ENCODE measurements at regions not wholly inside any gene's neighbourhood (a gene's known extent, or its start where the extent isn't known, plus 50 kb on each side); places are given as distances from the start of the nearest gene placed in this dataset.

DNA sequence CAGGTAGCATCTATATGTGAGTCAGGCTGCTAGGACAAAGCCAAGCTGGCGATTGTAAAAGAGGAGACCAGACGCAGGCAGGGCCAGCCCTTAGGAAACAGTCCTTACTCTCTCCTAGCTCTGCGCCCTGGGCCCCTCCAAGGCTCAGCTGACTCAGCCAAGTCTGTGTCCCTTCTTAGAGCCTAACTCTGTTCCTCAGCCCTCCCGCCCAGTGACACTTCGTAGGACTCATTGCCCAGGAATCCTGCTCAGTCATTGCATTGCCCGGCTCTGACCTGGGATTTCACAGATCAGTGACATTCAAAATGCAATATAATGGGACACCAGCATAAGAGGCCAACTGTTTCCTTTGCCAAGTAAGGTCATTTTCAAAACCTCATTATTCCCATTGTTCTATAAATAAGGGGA lies 244.2 kb downstream of the TLE3 start:
- no peak for DNase-seq (ENCODE audit: low read depth in 4 of 4, low spot score in 3 of 4)

DNA sequence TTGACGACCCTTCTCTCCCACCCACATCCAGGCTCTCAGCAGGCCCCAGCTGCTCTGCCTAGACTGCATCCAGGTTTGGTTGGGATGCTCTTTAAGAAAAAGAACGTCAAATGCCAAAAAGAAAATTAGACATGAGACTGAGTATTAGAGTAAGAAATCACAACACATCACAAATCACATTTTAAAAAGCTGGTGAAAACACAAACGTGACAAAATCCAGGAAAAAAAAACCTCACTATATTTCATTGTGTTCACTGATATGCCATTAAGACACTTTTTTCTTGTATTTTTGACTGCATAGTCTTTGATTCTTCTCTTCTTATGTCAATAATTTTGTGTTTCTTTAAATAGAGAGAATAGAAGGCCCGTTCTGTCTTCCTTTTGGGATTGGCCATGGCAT lies 243.7 kb downstream of the TLE3 start:
- DNase-seq (ENCODE audit: low read depth in 4 of 4, low spot score in 3 of 4): no peak

DNA sequence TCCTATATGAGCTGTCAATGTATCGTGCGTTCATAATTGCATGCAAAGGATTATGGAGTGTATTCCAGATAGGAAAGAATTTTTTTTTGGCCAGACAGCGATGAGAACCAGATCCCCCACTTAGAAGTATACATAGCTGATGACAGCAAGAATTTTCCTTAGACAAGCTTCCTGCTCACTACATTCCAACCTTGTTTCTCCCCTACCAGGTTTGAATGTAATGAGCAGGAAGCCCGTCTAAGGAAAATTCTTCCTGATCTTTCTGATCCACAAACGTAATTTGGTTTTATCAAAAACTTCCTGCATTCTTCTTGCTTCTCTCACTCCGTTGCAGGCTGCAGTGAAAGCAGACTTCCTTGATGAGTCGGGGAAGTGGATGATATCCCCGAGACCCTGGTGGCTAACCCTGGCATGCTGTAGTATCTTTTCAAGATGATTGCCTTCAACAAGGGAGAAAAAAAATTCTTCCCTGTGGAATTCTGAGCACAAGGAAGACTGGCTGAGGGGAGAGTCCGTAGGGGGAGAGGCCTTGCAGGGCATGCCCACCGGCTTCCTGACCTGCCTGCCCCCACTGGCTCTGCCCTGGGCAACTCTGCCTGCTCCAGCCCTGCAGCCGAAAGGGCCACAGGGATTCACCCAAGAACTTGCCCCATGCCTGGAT lies 243.1 kb downstream of the TLE3 start:
- no peak for DNase-seq (ENCODE audit: low read depth in 4 of 4, low spot score in 3 of 4)

DNA sequence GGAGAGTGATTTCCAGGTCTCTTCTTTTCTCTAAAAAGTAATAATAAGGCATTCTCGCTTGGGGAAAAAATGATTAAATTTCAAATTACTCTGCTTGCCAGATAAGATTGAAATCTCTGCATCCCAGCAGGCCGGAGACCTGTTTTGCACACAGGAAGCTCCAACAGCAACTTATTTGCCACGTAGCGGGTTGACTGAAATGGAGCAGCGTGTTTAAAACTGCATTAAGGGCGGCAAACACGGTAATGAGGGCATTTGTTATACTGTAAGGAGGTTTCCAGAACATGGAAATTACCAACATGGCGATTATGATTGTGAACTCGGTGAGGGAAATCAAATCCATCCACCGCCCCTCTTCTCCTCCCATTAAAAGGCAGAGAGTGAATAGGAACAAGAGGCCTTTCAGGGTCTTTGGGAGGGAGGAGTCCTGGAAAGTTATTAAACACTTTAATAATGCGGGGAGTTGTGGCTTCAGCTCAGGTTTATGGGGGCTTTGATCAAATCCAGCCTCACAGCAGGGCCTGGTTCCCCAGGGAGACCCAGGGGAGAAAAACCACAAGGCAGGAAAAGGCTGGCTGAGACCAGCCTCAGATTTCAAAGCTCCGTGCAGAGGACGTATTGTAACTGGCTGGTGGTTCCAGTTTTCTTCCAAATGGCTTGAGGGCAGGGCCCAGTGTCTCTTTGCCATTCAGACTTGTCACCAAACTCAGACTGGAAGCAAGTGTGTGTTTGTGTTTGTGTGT lies 242.3 kb downstream of the TLE3 start:
- DNase-seq (ENCODE audit: low read depth in 4 of 4, low spot score in 3 of 4): no peak

DNA sequence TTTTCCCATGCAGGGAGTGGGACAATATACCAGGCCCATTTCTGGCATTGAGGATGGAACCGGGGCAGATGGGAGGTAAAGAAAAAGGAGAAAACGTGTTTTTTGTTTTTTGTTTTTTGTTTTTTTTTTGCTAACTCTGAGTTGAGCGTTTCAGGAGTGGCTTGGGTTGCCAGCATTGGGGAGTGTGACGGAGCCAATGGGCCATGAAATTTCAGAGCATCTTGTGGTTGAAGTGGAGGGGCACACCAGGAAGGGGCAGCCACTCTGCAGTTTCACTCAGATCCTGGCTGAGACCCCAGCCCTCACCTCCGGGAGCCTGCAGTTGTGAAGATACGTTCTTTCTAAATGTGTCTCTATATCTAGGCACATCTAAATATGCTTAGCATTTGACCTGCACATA lies 240.5 kb downstream of the TLE3 start:
- no peak for DNase-seq (ENCODE audit: low read depth in 4 of 4, low spot score in 3 of 4)

DNA sequence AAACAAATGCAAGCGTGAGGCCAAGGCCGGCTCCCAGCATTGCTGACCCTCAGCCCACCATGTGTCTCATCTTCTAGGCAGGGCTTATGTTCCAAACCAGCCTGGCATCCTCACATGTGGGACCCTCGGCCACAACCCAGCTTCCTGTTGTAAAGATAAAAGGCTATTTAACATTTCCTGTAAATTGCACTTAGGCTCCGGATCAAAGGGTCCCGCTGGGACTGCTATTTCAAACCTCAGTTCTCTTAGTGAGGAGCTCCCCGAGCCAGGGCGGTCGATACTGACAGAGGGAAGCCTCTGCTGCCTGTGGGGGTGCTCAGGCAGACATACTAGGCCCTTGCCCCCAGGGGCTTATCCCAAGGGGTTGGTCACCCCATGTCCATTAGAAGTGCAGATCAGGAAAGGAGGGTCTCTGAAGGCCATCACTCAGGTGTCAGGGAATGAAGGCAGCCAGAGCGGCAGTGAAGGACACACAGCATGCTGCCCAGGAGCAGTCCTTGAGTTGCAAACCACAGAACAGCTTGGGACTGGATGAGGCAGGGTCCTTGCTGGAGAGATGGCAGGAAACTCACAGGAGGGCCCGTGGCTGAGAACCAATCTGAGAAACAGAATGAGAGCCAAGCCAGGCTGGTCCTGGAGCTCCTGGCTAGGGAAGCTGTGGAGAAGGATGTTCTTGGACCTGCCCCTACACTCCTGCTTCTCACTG lies 239.9 kb downstream of the TLE3 start:
- DNase-seq (ENCODE audit: low read depth in 4 of 4, low spot score in 3 of 4): no peak

DNA sequence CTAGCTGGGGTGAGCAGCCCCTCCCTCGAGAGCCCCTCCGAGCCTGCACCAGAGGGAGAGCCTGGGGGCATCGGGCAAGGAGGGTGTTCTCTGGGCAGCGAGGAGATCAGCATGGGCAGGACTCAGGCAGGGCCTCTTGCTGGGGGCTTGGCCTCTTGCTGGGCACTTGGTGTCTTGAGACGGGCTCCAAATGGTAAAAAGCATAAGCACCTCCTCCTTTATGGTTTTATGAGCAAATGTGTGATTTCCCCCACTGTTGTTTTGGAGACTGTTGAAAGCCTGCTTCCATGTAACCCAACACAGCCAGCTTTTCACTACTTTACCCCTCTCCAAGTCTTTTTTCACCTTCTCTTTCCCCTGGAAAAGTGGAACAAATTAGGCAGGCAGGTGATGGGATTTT lies 239.3 kb downstream of the TLE3 start:
- DNase-seq (ENCODE audit: low read depth in 4 of 4, low spot score in 3 of 4): no peak

DNA sequence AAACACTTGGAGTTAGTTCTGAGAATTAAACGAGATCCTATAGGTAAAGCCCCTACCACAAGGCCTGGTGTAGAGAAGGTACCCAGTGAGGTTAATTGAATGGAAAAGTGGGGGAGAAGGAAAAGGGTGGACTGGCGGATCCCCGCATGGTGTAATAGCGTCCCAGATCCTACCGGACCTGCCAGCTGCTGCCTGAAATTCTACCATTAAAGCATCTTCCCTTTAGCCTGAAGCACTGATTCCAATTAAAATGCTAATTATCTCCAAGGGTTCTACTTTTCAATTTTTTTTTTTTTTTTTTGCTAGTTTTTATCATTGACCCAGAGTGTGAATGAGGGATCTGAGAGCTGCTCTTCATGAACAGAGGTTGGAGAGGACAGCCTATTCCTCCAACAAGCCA lies 237.9 kb downstream of the TLE3 start:
- DNase-seq (ENCODE audit: low read depth in 4 of 4, low spot score in 3 of 4): no peak

DNA sequence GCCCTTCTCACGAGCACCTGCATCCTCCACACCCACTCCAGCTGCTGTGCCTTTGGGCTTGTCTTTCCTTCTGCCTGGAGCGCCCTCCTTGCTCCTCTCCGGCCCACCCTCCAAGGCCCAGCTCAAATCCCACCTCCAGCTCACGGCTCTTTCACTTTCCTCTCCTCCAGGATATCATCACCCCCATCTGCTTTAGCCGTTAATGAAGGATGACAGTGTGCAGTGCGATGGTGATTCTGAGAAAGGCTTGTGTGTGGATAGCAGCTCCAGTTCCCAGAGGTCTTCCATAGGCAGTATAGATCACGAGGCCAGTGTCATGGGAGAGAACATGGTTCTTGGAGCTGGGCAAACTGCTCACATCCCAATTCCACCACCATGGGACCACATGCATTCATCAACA lies 237.4 kb downstream of the TLE3 start:
- DNase-seq (ENCODE audit: low read depth in 4 of 4, low spot score in 3 of 4): no peak

DNA sequence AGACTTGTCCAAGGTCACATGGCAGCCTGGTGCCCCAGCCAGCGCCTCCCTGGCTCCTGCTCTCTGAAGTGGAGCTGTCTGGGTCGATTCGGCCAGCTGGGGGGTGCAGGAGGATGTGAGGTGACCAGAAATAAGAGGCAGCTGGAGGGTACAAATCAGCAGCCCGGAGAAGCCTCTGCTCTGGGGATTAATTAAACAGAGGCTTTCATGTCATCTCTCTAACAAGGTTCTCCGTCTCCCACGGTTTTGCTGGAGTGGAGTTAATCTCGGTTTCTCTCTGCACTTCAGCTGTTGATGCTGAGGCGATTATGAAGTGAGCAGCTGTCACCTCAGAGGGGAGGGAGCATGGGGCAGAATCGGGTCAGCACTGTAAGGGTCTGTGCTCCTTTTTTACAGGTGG lies 236.8 kb downstream of the TLE3 start:
- no peak for DNase-seq (ENCODE audit: low read depth in 4 of 4, low spot score in 3 of 4)

DNA sequence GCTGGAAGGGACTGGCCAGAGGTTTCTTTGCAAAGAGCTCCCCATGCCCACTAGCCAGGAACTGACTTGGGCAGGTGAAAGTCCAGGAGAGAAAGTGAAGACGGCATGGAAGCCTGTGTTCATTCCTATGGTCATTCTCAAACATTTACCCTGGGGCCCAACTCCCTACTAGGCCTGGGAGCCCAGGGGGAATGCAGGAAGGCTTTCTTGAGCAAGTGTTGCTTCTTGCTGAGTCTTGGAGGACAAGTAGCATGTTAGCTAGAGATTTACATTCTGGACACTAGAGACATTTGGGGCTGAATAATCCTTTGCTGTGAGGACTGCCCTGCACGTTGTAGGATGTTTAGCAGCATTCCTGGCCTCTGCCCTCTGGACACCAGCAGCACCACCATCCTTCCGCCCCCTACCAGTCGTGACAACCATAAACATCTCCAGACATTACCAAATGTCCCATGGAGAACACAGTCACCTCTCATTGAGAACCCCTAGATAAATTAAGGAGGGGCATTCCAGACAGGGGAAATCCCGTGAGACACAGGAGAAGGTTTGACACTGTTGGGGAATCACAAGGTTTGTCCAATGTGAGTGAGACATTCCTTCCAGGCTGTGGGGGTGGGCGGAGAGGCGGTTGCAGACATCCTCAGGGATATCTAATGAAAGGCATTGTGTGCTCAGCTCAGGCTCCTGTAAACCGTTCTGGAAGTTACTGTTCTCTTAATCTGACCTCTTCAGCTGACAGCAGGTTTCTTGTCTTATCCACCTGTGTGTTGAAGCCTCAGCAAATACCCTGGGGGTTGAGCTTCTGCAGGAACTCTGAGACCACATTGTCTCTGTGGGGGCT lies 236.2 kb downstream of the TLE3 start:
- DNase-seq (ENCODE audit: low read depth in 4 of 4, low spot score in 3 of 4): no peak

DNA sequence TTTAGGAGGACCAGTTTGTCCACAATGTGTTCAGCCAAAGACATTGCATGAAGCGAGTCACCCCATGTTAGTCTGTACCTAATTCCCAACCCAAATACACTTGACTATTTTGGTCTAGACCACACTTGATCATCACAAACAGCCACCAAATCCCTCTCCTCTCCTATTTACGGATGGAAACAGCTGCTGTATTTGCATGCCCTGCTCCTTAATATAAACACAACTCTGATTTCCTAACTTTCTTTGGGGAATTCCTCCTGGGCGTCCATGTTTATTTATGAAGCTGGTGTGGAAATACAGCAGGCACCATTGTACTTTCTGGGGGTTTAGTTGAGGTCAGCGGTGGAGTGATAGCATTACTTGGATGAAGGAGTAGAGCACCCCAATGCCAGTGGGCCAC lies 235.2 kb downstream of the TLE3 start:
- no peak for DNase-seq (ENCODE audit: low read depth in 4 of 4, low spot score in 3 of 4)

DNA sequence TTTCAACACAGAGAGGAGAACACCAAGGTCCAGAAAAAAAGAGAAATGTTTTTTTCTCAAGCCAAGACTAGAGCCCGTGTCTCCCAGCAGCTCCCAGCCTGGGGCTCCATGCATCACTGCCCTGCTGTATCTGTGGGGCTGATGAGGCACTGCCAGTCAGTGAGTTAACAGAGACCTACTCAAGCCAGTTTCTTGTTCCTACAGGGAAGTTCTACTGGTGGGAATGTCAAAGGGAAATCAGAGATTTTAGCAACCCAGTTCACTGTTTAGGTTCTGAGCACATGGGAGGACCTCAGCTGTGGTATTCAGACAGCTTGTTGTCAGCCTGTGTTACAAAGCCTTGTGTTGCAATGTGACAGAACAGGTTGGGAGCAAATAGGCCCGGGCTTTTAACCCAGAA lies 234.3 kb downstream of the TLE3 start:
- DNase-seq (ENCODE audit: low read depth in 4 of 4, low spot score in 3 of 4): no peak

DNA sequence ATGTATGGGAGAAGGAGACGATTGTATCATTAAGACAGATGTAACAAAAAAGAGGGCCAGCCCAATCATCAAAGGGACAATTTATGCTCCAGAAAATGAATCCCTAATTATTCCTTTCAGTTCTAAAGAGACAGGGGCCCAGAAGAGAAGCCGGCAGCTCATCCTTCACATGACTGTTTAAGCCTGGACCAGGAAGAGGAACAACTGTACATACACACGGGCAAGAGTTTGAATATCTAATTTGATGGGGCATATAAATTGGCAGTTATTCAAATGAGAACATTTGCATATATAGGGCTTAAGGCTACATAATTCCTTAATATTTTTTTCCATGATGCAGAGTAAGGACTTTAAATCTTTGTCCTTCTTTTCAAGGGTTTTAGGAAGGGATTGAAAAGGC lies 232.3 kb downstream of the TLE3 start:
- no peak for DNase-seq (ENCODE audit: low read depth in 4 of 4, low spot score in 3 of 4)

DNA sequence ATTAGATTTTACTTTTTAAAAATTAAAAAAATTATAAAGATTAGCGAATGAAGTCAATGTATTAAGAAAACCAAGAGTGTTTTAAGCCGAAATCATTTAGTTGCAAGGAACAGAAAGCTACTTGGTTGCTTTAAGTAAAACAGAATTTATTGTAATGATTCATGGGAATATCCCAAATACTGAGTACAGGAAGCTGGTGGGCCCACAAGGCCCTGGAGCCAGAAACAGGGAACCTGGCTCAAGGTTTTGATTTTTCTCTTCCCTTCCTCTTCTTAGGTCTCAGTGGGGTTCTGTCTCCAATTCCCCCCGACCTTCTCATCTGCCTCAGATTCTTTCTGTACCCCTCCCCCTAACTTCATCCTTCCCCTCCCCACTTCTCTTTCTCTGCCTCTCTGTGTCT lies 229.0 kb downstream of the TLE3 start:
- no peak for DNase-seq (ENCODE audit: low read depth in 4 of 4, low spot score in 3 of 4)

DNA sequence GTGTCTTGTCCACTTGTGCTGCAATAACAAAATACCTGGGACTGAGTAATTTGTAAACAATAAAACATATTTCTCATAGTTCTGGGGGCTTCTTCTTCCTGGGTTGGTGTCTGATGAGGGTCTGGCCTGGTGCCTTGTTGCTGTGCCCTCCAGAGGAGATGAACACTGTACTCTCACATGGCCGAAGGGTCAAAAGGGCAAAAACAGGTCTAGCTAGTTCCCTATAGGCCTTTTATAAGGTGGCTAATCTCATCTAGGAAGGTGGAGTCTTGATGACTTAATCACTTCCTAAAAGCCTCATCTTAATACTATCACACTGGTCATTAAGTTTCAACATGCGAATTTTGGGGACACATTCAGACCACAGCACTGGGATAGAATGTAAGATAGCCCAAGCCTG lies 228.4 kb downstream of the TLE3 start:
- no peak for DNase-seq (ENCODE audit: low read depth in 4 of 4, low spot score in 3 of 4)

DNA sequence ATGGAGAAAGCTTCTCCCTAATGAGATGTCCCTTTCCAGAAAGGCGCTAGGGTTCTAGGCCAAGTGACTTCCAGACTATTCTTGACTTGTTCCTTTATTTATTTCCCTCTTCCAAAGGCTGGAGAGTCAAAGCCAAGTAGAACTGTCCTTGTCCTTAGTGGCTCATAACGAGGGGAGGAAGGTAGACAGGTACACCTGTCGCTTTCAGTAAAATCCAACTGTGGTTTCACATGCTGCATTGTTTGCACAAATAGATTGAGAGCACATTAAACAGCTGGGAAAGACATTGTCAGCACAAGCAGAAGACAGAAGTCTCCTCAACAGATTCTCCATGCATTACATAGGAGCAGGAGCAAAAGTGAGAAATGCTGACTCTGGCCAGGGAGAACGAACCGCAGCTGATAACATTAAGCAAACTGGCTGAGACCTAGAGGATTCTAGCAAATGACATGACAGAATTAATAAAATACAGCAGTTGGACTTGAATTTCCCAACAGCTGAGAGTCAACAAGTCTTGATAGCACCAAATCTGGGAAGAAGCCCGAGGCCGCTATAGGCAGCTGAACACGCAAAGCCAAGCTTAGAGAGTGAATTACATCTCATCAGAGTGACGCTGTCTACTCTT lies 227.7 kb downstream of the TLE3 start:
- DNase-seq (ENCODE audit: low read depth in 4 of 4, low spot score in 3 of 4): peak in 1 of 4 donors; percentile 7

DNA sequence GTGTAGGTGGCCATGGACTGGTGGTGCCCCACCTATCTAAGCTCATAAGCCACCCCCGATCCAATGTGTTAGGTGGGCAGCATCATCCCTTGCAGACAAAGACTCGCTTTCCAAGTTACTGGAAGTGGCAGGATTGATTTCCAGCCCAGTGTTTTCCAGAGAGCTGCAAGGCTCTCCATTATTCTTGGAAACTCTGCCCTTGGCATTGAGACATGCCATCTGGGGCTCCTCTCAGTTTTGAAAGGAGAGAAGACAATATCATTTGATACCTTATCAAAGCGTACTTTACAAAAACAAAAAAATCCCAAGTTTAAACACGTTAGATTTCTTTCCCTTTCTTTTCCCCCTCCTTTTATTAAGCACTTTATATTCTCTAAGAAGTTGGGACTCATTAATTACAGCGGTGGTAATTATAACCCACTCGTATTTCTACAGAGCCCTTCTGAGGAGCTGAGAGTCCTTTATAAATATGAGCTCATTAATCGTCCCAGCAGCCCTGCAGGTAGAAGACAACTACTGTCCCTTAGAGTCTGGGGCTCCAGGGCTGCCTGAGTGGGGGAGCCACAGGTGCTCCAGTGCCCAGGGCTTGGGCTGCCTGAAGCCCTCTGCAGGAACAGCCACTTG lies 226.1 kb downstream of the TLE3 start:
- DNase-seq (ENCODE audit: low read depth in 4 of 4, low spot score in 3 of 4): no peak

DNA sequence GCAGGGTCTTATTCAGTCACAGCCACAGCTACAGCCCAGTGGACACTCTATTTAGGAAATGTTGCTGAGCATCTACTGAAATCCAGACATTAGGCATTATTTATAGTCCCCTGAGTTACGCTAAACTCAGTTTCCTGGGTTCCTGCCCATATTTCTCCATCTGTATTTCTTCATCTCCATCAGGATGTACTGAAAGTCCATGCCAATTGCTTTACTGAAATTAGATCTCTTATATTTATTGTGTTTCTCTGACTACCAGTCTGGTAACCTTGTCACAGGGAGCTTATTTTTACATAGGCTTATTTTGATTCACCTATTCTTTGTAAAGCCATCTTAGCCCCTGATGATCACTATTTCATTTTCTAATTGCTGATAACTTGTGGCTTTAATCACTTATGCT lies 223.9 kb downstream of the TLE3 start:
- no peak for DNase-seq (ENCODE audit: low read depth in 4 of 4, low spot score in 3 of 4)

DNA sequence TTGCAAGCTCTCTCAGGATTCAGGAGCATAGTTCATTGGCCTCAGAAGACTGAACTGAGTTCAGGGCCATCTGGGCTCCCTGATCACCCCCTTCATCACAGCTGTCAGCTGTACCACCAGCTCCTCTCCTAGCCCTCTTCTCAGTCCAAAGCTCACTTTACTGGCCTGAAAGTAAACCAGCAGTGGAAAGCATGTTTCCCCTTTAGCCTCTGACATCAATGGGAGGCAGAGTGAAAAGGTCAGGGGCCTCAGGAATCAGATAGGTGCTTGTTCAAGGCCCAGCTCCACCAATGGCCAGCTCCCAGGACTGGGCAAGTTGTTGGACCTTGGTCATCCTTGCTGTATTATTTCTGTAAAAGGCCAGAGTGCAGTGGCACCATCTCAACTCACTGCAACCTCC lies 223.4 kb downstream of the TLE3 start:
- no peak for DNase-seq (ENCODE audit: low read depth in 4 of 4, low spot score in 3 of 4)

Measured in right renal pelvis (tissue), 4 donors.